HG03521 (cell line): ENCODE measurements at regions not wholly inside any gene's neighbourhood (a gene's known extent, or its start where the extent isn't known, plus 50 kb on each side); places are given as distances from the start of the nearest gene placed in this dataset.
"Not testable (repeated sequence)": the region's sequence is repeated elsewhere in the genome, so short reads cannot be mapped to it uniquely, and the experiment has no call there.

Experiments used
- ATAC-seq: cut with Tn5 transposase; IDR thresholded peaks from one replicate; pipeline ENCODE4 v1.9.1; 2021; ENCODE audit warnings: mild to moderate bottlenecking, moderate library complexity; ENCODE audit not compliant: unreplicated experiment

GRCh38 chr12:42932936-42933335, 343.4 kb upstream of the PRICKLE1 start:
- ATAC-seq: no peak

GRCh38 chr12:42926232-42926631, 336.7 kb upstream of the PRICKLE1 start:
- no peak for ATAC-seq

- no peak for ATAC-seq
Measured at GRCh38 chr12:42924482-42924881, 334.9 kb upstream of the PRICKLE1 start.

- no peak for ATAC-seq
Measured at GRCh38 chr12:42923583-42923982, 334.0 kb upstream of the PRICKLE1 start.

GRCh38 chr12:42923156-42923555, 333.6 kb upstream of the PRICKLE1 start:
- no peak for ATAC-seq

- no peak for ATAC-seq
Measured at GRCh38 chr12:42922505-42922850, 332.9 kb upstream of the PRICKLE1 start.

GRCh38 chr12:42921741-42922504, 332.4 kb upstream of the PRICKLE1 start:
- ATAC-seq: no peak

GRCh38 chr12:42919691-42920090, 330.1 kb upstream of the PRICKLE1 start:
- no peak for ATAC-seq

- ATAC-seq: no peak
Measured at GRCh38 chr12:42918443-42918842, 328.9 kb upstream of the PRICKLE1 start.

GRCh38 chr12:42916143-42916542, 326.6 kb upstream of the PRICKLE1 start:
- ATAC-seq: no peak

- no peak for ATAC-seq
Measured at GRCh38 chr12:42915426-42915825, 325.9 kb upstream of the PRICKLE1 start.

GRCh38 chr12:42912367-42912766, 322.8 kb upstream of the PRICKLE1 start:
- no peak for ATAC-seq

GRCh38 chr12:42910656-42911055, 321.1 kb upstream of the PRICKLE1 start:
- no peak for ATAC-seq

GRCh38 chr12:42908712-42909111, 319.2 kb upstream of the PRICKLE1 start:
- no peak for ATAC-seq

GRCh38 chr12:42906801-42907200, 317.3 kb upstream of the PRICKLE1 start:
- ATAC-seq: not testable (repeated sequence)

GRCh38 chr12:42905419-42905705, 315.8 kb upstream of the PRICKLE1 start:
- no peak for ATAC-seq

GRCh38 chr12:42904683-42905418, 315.3 kb upstream of the PRICKLE1 start:
- no peak for ATAC-seq

GRCh38 chr12:42903736-42904135, 314.2 kb upstream of the PRICKLE1 start:
- ATAC-seq: no peak

GRCh38 chr12:42902001-42902400, 312.5 kb upstream of the PRICKLE1 start:
- no peak for ATAC-seq

- ATAC-seq: no peak
Measured at GRCh38 chr12:42893803-42894202, 304.3 kb upstream of the PRICKLE1 start.

GRCh38 chr12:42892702-42893551, 303.4 kb upstream of the PRICKLE1 start:
- no peak for ATAC-seq

- ATAC-seq: no peak
Measured at GRCh38 chr12:42887657-42888056, 298.1 kb upstream of the PRICKLE1 start.
